PC-9 (cell line): ENCODE measurements at regions not wholly inside any gene's neighbourhood (a gene's known extent, or its start where the extent isn't known, plus 50 kb on each side); places are given as distances from the start of the nearest gene placed in this dataset.

ENCODE experiments used
- BruUV-seq: library from RNA; stranded (reverse); fragments of 400-500 nt; replicated peaks from 2 replicates; lab custom pipeline; 2021; lab: Mats Ljungman, UMichigan
- CTCF ChIA-PET: fragments of 300-600 bp; sonication (Branson Sonifier 250); formaldehyde crosslinking; loops from one replicate; lab custom pipeline; 2022; ENCODE audit warnings: antibody characterized with exemption; lab: Charles Lee
- POLR2A ChIA-PET: fragments of 300-600 bp; sonication (Branson Sonifier 250); formaldehyde crosslinking; loops from one replicate; lab custom pipeline; 2022; ENCODE audit warnings: antibody characterized with exemption; ENCODE audit not compliant: unreplicated experiment; lab: Charles Lee
- DNase-seq, 2 experiments: peaks; one replicate each; pipeline versions ENCODE4 v3.0.0 to v3.0.0-alpha.2; 2015 to 2022; ENCODE audit warnings: mixed read lengths in 1 of 2
- H2AFZ ChIP-seq: fragments of 200-600 bp; sonication (generic); 2 replicates; pipeline ENCODE4 v1.8.1; 2017; ENCODE audit warnings: antibody characterized with exemption
- H3F3A ChIP-seq: fragments of 200-600 bp; sonication (generic); 2 replicates; pipeline ENCODE4 v1.8.1; 2017; ENCODE audit warnings: antibody characterized with exemption, mild to moderate bottlenecking, low read depth; ENCODE audit not compliant: insufficient read depth
- H3K27ac ChIP-seq: fragments of 200-600 bp; sonication (generic); 2 replicates; pipeline ENCODE4 v1.6.1; 2016; ENCODE audit warnings: mixed run types
- H3K27me3 ChIP-seq: fragments of 200-600 bp; sonication (generic); 2 replicates; pipeline ENCODE4 v1.6.1; 2016; ENCODE audit warnings: low read depth, mixed run types; ENCODE audit not compliant: insufficient read depth
- H3K36me3 ChIP-seq: fragments of 200-600 bp; sonication (generic); 2 replicates; pipeline ENCODE4 v1.6.1; 2016; ENCODE audit warnings: low read depth, mixed run types
- H3K4me1 ChIP-seq: fragments of 200-600 bp; sonication (generic); replicated peaks from 2 replicates; pipeline ENCODE4 v1.6.1; 2016; ENCODE audit warnings: mixed run types; ENCODE audit not compliant: insufficient read depth
- H3K4me2 ChIP-seq: fragments of 200-600 bp; sonication (generic); 2 replicates; pipeline ENCODE4 v1.6.1; 2017; ENCODE audit warnings: mixed run types
- H3K4me3 ChIP-seq: fragments of 200-600 bp; sonication (generic); 2 replicates; pipeline ENCODE4 v1.6.1; 2016; ENCODE audit warnings: mixed run types
- H3K79me2 ChIP-seq: fragments of 200-600 bp; sonication (generic); 2 replicates; pipeline ENCODE4 v1.6.1; 2017; ENCODE audit warnings: low read depth, mixed run types
- H3K9me2 ChIP-seq: fragments of 200-600 bp; sonication (generic); 2 replicates; pipeline ENCODE4 v1.8.1; 2017; ENCODE audit warnings: mild to moderate bottlenecking; ENCODE audit not compliant: insufficient read depth
- H3K9me3 ChIP-seq: fragments of 200-600 bp; sonication (generic); 2 replicates; pipeline ENCODE4 v1.8.1; 2016; ENCODE audit warnings: low read depth; ENCODE audit not compliant: insufficient read depth
- H4K20me1 ChIP-seq: fragments of 200-600 bp; sonication (generic); 2 replicates; pipeline ENCODE4 v1.8.1; 2017; ENCODE audit not compliant: insufficient read depth
- CTCF ChIP-seq: fragments of 200-600 bp; sonication (generic); conservative IDR thresholded peaks from 2 replicates; pipeline ENCODE4 v1.6.1; 2017; ENCODE audit warnings: mixed run types, antibody characterized with exemption, mild to moderate bottlenecking, moderate library complexity
- EZH2 ChIP-seq: fragments of 200-600 bp; sonication (generic); IDR thresholded peaks from 2 replicates; pipeline ENCODE4 v1.8.0; 2017; ENCODE audit warnings: antibody characterized with exemption, low read depth
- intact Hi-C: fragments of 100-400 bp; cut with micrococcal nuclease; formaldehyde crosslinking; loops from one replicate; pipeline ENCODE4 v1.10.0; 2022; ENCODE audit not compliant: unreplicated experiment

- Histone ChIP-seq H3K79me2 (no peaks in the 10 kb centered on the region), H3K4me1 (no peaks in the 10 kb centered on the region), H3K4me3 (no peak overlapping the region), H3K9me3 (no peaks in the 10 kb centered on the region), H3K27ac (no peak overlapping the region), H3K36me3 (no peaks in the 10 kb centered on the region), H3K27me3 (no peaks in the 10 kb centered on the region), H3F3A (no peaks in the 10 kb centered on the region), H3K9me2 (no peaks in the 10 kb centered on the region), H2AFZ (no peak overlapping the region), H4K20me1 (no peaks in the 10 kb centered on the region), H3K4me2 (no peak overlapping the region)
- ChIA-PET CTCF (no interaction called here), POLR2A (no interaction called here)
- no peak for TF ChIP-seq EZH2
- TF ChIP-seq CTCF = no peak
- no TSS peak for BruUV-seq
- DNase-seq = no peak
- intact Hi-C loops = no loop called here
Observed at GRCh38 chr4:65831828-65832227, 161.5 kb upstream of the EPHA5 start.

- Histone ChIP-seq H3K27ac (no peak overlapping the region), H3F3A (no peaks in the 10 kb centered on the region), H3K79me2 (no peaks in the 10 kb centered on the region), H3K9me3 (no peaks in the 10 kb centered on the region), H3K4me2 (no peak overlapping the region), H3K4me1 (no peaks in the 10 kb centered on the region), H3K9me2 (no peaks in the 10 kb centered on the region), H3K27me3 (no peaks in the 10 kb centered on the region), H3K36me3 (no peaks in the 10 kb centered on the region), H2AFZ (no peak overlapping the region), H4K20me1 (no peaks in the 10 kb centered on the region), H3K4me3 (no peak overlapping the region)
- POLR2A ChIA-PET = no interaction called here
- DNase-seq = no peak
- CTCF ChIA-PET = no interaction called here
- TF ChIP-seq CTCF (no peak), EZH2 (no peak)
- no TSS peak for BruUV-seq
- intact Hi-C loops = no loop called here
Observed at GRCh38 chr4:65825116-65825753, 154.9 kb upstream of the EPHA5 start.

GRCh38 chr4:65819192-65819591 lies 148.9 kb upstream of the EPHA5 start:
- H3K9me2 ChIP-seq = no peaks in the 10 kb centered on the region
- no peaks in the 10 kb centered on the region for H3K36me3 ChIP-seq
- H3K27ac ChIP-seq = no peak overlapping the region
- H3K27me3 ChIP-seq = no peaks in the 10 kb centered on the region
- ChIA-PET POLR2A (no interaction called here), CTCF (no interaction called here)
- TF ChIP-seq CTCF (no peak), EZH2 (no peak)
- H4K20me1 ChIP-seq = no peaks in the 10 kb centered on the region
- H3K4me1 ChIP-seq = no peaks in the 10 kb centered on the region
- no peaks in the 10 kb centered on the region for H3K9me3 ChIP-seq
- no peaks in the 10 kb centered on the region for H3K79me2 ChIP-seq
- DNase-seq = no peak
- no peak overlapping the region for H2AFZ ChIP-seq
- no peak overlapping the region for H3K4me2 ChIP-seq
- intact Hi-C loops = no loop called here
- no peak overlapping the region for H3K4me3 ChIP-seq
- no peaks in the 10 kb centered on the region for H3F3A ChIP-seq
- no TSS peak for BruUV-seq
